22Rv1 (cell line): ENCODE measurements at regions not wholly inside any gene's neighbourhood (a gene's known extent, or its start where the extent isn't known, plus 50 kb on each side); places are given as distances from the start of the nearest gene placed in this dataset.
A peak's percentile ranks its signal among the peaks of the same experiment; 100 is the strongest.

Experiments used
- H3K27ac ChIP-seq: fragments of 450-650 bp; 2 replicates; pipeline ENCODE4 v1.5.1; 2017
- ZFX ChIP-seq: fragments of 450-650 bp; IDR thresholded peaks from 2 replicates; pipeline ENCODE4 v1.6.1; 2017; ENCODE audit warnings: antibody characterized with exemption, borderline replicate concordance
- TF ChIP-seq, protein P1 (sequence below): fragments of 450-650 bp; IDR thresholded peaks from 2 replicates; pipeline ENCODE4 v1.5.1; 2017; ENCODE audit warnings: mild to moderate bottlenecking

DNA sequence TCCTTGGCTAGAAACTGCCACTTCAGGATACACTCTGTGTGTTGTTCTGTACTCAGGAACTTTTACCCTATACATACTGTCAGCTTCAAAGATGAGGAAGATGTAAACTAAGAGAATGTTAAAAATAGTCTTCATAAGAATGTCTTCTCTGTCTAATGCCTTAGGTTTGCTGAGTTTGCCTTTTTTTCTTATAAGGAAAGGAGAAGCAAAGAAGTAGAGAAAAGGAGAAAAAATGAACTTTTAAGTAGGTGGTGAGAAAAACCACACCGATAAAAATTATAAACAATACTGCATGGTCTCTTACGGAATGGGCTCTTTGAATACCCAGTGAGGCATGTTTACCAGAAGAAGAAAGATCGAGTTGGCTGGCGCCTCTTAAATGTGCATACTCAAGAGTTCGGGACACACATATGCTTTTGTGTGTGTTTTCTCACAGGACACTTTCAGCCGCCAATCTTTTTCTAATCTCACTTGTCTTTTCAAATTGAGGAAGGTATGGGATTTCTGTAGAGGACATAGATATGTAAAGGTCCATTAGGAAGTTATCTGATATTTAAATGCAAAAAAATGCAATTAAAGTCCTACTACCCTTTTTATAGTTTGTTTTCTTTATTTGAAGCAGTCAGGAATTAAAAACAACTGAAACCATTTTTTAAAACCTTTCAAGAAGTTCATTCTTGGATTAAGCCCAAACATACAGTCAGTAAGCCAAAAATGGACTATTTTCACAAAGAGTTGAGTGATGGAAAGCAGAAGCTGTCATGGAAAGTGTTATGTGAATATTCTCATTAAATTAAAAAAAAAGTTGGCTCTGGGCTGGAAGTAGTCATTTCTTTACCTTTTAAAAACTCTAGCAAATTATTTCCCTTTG lies 100.6 kb upstream of the MDFIC start:
- H3K27ac ChIP-seq: no peak overlapping the region

DNA sequence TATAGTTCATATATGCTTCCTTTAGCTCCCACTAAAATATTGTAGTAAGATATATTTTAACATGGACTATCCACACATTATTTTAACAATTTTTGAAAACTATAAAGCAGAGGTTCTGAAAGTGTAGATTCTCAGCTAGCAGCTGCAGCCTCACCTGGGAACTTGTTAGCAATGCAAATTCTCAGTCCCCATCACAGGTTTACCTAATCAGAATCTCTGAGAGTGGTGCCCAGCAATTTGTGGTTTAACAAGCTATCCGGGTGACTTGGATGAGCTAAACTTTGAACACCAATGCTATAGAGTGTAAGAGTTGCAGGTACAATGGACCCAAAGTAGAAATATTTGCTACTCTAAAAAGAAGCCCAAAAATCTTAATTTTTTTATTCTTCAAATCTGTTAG lies 99.8 kb upstream of the MDFIC start:
- TF ChIP-seq ZFX: no peak
- TF ChIP-seq, protein P1, sequence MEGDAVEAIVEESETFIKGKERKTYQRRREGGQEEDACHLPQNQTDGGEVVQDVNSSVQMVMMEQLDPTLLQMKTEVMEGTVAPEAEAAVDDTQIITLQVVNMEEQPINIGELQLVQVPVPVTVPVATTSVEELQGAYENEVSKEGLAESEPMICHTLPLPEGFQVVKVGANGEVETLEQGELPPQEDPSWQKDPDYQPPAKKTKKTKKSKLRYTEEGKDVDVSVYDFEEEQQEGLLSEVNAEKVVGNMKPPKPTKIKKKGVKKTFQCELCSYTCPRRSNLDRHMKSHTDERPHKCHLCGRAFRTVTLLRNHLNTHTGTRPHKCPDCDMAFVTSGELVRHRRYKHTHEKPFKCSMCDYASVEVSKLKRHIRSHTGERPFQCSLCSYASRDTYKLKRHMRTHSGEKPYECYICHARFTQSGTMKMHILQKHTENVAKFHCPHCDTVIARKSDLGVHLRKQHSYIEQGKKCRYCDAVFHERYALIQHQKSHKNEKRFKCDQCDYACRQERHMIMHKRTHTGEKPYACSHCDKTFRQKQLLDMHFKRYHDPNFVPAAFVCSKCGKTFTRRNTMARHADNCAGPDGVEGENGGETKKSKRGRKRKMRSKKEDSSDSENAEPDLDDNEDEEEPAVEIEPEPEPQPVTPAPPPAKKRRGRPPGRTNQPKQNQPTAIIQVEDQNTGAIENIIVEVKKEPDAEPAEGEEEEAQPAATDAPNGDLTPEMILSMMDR: no peak
- no peak overlapping the region for H3K27ac ChIP-seq

More for the DNA sequence above, 100.6 kb upstream of the MDFIC start:
- TF ChIP-seq, protein P1: no peak
- TF ChIP-seq ZFX: no peak

DNA sequence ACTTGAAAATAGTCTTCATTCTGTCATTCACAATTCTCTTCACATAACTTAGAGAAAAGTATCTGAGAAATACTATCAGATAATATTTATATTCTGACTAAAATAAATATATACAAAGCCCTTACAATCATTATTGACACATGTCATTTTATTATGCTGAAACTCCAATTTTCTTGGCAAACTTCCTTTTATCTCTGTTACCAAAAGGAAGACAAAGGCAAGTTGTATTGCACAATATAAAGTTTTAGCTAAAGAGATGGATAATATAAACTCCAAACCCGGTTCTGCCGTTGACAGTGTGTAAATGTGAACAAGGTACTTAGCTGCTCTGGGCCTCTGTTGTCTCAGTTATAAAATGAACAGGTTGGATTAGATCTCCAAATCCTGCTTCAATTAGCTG lies 99.0 kb upstream of the MDFIC start:
- TF ChIP-seq, protein P1: no peak
- no peak for TF ChIP-seq ZFX

DNA sequence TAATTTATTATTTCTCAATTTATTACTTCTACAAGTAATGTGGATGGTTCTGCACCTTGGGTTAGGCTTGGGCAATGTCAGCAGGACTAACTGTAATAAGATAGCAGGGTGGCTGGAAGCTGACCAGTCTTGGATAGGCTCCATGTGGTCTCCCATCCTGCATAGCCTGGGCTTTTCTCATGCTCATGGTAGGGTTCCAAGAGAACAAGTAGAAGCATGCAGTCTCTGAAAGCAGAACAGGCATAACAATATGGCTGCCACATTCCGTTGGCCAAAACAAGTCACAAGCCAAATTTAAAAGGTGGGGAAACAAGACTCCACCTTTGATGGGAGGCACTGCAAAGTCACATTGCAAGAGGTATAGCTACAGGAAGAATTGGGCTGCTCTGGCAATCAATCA lies 98.6 kb upstream of the MDFIC start:
- H3K27ac ChIP-seq: peak overlapping the region; percentile 67
- TF ChIP-seq, protein P1: no peak
- no peak for TF ChIP-seq ZFX

More for the DNA sequence above, 99.0 kb upstream of the MDFIC start:
- H3K27ac ChIP-seq: peak overlapping the region; percentile 67

DNA sequence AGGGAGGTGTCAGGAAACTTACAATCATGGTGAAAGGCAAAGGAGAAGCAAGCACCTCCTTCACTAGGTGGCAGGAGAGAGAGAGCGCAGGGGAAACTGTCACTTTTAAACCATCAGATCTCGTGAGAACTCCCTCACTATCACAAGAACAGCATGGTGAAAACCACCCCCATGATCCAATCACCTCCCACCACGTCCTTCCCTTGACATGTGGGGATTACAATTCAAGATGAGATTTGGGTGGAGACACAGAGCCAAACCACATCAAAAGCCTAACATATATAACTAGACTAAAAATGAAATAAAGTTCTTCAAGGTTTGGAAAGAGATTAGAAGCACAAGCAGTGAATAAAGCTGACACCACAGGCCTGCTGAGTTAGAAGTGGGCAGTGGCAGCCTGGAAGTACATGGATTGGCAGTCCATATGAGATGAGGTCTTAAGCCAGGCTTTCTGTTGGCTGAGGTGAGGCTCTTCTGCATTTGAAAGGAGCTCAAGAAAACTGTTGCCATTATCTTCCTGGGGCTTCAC lies 96.4 kb upstream of the MDFIC start:
- TF ChIP-seq, protein P1: peak; percentile 60
- no peak for TF ChIP-seq ZFX
- H3K27ac ChIP-seq: no peak overlapping the region

DNA sequence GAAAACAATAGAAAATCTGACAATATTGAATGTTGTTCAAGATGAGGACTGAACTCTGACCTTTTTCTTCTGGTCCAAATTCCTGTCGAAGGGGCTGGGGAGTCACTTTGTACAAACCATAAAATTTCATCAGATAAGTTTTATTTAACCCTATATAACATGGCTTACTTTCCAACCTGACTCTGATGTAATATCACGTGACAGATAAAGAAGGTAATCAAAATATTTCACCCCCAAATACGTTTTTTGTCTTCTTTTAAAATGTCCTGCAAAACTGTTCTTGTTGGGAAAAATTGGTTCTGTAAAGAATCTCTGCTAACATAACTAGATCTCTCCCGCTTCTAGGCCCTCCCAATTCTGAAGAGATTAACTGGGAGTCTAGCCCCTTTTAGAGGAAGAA lies 90.9 kb upstream of the MDFIC start:
- H3K27ac ChIP-seq: no peak overlapping the region
- TF ChIP-seq, protein P1: no peak
- no peak for TF ChIP-seq ZFX

DNA sequence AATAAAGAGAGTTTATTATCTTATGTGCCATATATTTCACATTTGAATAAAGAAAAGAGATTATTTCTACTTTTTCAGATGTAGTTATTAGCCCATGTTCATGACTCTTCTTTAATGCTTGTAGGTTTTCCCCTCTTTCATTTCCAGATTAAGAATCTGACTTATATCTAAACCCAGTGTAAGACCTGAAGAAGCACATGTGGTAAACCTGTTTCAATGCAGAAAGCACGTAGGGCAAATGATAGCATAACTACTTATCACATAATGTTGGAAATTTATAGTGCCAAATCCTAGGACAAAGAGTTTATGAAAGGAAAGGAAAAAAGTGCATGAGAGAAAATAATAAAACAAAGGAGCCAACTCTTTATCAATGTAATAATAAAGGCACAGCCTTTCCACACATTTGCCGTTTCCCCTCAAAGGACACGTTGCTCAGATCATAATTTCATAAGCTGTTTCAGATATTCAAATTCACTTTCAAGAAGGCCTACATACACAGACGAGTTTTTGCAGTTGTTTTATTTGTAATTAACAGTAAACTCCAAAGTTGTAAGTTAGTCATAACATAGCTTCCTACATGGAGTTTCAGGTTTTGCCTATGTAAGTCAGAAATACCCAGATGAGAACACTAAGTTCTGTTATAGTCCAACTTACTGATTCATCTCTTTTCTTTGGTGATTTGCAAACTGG lies 88.8 kb upstream of the MDFIC start:
- no peak overlapping the region for H3K27ac ChIP-seq
- TF ChIP-seq, protein P1: no peak
- no peak for TF ChIP-seq ZFX
